Heart right ventricle (tissue), 16 donors: ENCODE measurements at regions not wholly inside any gene's neighbourhood (a gene's known extent, or its start where the extent isn't known, plus 50 kb on each side); places are given as distances from the start of the nearest gene placed in this dataset.
A peak's percentile ranks its signal among the peaks of the same experiment; 100 is the strongest.

Experiments
- ATAC-seq, 8 donors: fragments of 200-7000 bp; cut with Tn5 transposase; one replicate each; pipeline ENCODE4 v1.9.1; 2020; ENCODE audit warnings: mild to moderate bottlenecking in 8 of 8, moderate library complexity in 8 of 8, moderate number of reproducible peaks in 1 of 8
- DNase-seq, 2 donors: peaks; one replicate each; pipeline ENCODE4 v3.0.0-alpha.2; 2020
- H3K27ac ChIP-seq, 10 donors: fragments of 200-600 bp; sonication (generic) in 2 of 10; one replicate each; pipeline versions ENCODE4 v1.5.0 to v1.8.0; 2020 to 2022; ENCODE audit warnings: mild to moderate bottlenecking in 3 of 10
- H3K27me3 ChIP-seq, 7 donors: fragments of 200-600 bp; one replicate each; pipeline ENCODE4 v1.8.0; 2021 to 2022; ENCODE audit warnings: mild to moderate bottlenecking in 2 of 7
- H3K36me3 ChIP-seq, 9 donors: fragments of 200-600 bp; sonication (generic) in 1 of 9; one replicate each; pipeline versions ENCODE4 v1.5.0 to v1.8.0; 2020 to 2022; ENCODE audit warnings: mild to moderate bottlenecking in 2 of 9
- H3K4me1 ChIP-seq, 9 donors: fragments of 200-600 bp; sonication (generic) in 1 of 9; one replicate each; pipeline versions ENCODE4 v1.5.0 to v1.8.0; 2020 to 2022; ENCODE audit warnings: mild to moderate bottlenecking in 4 of 9
- H3K4me3 ChIP-seq, 10 donors: fragments of 200-600 bp; sonication (generic) in 2 of 10; one replicate each; pipeline versions ENCODE4 v1.5.0 to v1.8.0; 2020 to 2022; ENCODE audit warnings: mild to moderate bottlenecking in 7 of 10, moderate library complexity in 2 of 10
- H3K9me3 ChIP-seq, 11 donors: fragments of 200-600 bp in 10 of 11; sonication (generic) in 2 of 11; one replicate each; pipeline versions ENCODE4 v1.5.0 to v1.8.0; 2013 to 2022; ENCODE audit warnings: mild to moderate bottlenecking in 2 of 11, control low read depth in 1 of 11, moderate library complexity in 1 of 11
- CTCF ChIP-seq, 9 donors: fragments of 200-600 bp; sonication (generic) in 2 of 9; IDR thresholded peaks; one replicate each; pipeline versions ENCODE4 v1.5.0 to v1.8.0; 2021 to 2022; ENCODE audit warnings: antibody characterized with exemption in 9 of 9, mild to moderate bottlenecking in 5 of 9, moderate library complexity in 1 of 9
- WGBS, 2 donors: extraction: QIAGEN DNeasy Blood & Tissue Kit; methylation state at CpG; one replicate each; pipeline ENCODE4 v1.1.7; 2013; ENCODE audit warnings: inconsistent platforms in 1 of 2; 5-methylcytosine and 5-hydroxymethylcytosine counted together
- intact Hi-C, 10 donors: fragments of 100-400 bp; cut with DNase I; formaldehyde crosslinking; loops; one replicate each; pipeline versions ENCODE4 v1.11.1 to v1.14.2; 2022
- donor health status: Arrhythmogenic right ventricular cardiomyopathy.
- donor health status: ischemic (EF 13 %, LVEDD 7.1; RV severe dilation, severe dysfunction).
- donor health status: healthy with polysubstance abuse.
- donor health status: DM: no; HTN: yes; CAD: no.
- donor health status: DM: no; HTN: no; CAD: no.
- donor health status: ischemic (EF 25% LVEDD 6.9; RV normal size, moderate dysfunction).
- donor health status: ischemic (EF 25% LVEDD 5.7; RV mildly dilated, moderate dysfunction).
- donor health status: healthy.
- donor health status: DM: yes; HTN: yes; CAD: no.
- donor health status: Ischemic cardiomyopathy.
- donor health status: ischemic (EF 35%, LVEDD 5.7; RV mildly dilated, moderate dysfunction).
- donor health status: nonischemic (EF 11% LVEDD 7.7; RV severe dilation, severe dysfunction).
- donor health status: DM: yes; HTN: yes; CAD: no.
- donor health status: PGD.
- donor health status: ischemic (EF 29% LVEDD 5.4; RV normal size, mild dysfunction).
- donor health status: nonischemic (EF 23%, LVEDD 6.1; RV moderate dilation, normal function).

GRCh38 chr17:83202002-83203000, 122.9 kb downstream of the METRNL start:
- peak in 1 of 2 donors; percentile 3 for DNase-seq
- Histone ChIP-seq H3K9me3 (no peaks in the 10 kb centered on the region), H3K27me3 (no peaks in the 10 kb centered on the region), H3K4me1 (peaks cover 19 to 67% (median 39%) of the 10 kb centered on the region in 9 donors), H3K4me3 (no peak overlapping the region), H3K36me3 (no peaks in the 10 kb centered on the region), H3K27ac (peak overlapping the region in 6 of 10 donors; percentile 28 to 98 (median 64))
- TF ChIP-seq CTCF (IDR thresholded peaks at IDR 0.05): no peak
- WGBS, 2 donors: 94 to 95% methylated on average over 13 of the region's 13 CpGs
- intact Hi-C loops: no loop called here
- no peak for ATAC-seq

DNA sequence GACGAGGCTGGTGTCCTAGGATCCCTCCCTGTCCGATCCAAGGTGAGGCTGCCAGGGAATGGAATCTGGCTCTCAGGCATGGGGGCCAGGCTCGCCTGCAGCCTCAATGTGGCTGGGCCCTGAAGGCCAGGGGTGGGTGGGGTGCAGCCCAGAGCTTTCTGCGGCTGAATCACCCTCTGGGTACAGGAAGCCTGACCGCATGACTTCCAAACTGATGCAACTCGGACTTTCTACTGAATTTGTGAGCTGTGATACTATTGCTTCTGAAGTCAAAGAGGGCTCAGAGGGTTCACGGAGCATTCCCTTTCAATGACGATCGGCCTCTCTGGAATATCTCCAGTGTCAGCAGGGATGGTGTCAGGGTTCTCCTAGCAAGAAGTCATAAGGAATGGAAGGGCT, 123.7 kb downstream of the METRNL start:
- ATAC-seq (peak; percentile 30 to 68 (median 52)), DNase-seq (peak in 1 of 2 donors; percentile 50)
- Histone ChIP-seq H3K27me3 (no peaks in the 10 kb centered on the region), H3K27ac (peak overlapping the region in 7 of 10 donors; percentile 24 to 98 (median 65)), H3K4me3 (peak overlapping the region in 1 of 10 donors; percentile 12), H3K36me3 (no peaks in the 10 kb centered on the region), H3K4me1 (peaks cover 19 to 64% (median 39%) of the 10 kb centered on the region in 9 donors), H3K9me3 (no peaks in the 10 kb centered on the region)
- 63 to 75% methylated on average over 9 of the region's 9 CpGs for WGBS, 2 donors
- no peak for TF ChIP-seq CTCF (IDR thresholded peaks at IDR 0.05)
- intact Hi-C loops: no loop called here

- intact Hi-C loops: no loop called here
- DNase-seq (peak in 1 of 2 donors; percentile 15), ATAC-seq (peak in 1 of 8 donors; percentile 4)
These were observed 124.2 kb downstream of the METRNL start for GRCh38 chr17:83203472-83204221.

More at GRCh38 chr17:83203472-83204221, 124.2 kb downstream of the METRNL start:
- H3K4me1 ChIP-seq: peaks cover 19 to 58% (median 39%) of the 10 kb centered on the region in 9 donors
- no peaks in the 10 kb centered on the region for H3K36me3 ChIP-seq
- peak overlapping the region in 1 of 10 donors; percentile 12 for H3K4me3 ChIP-seq
- no peak for TF ChIP-seq CTCF (IDR thresholded peaks at IDR 0.05)
- H3K9me3 ChIP-seq: no peaks in the 10 kb centered on the region
- 67 to 77% methylated on average over 20 of the region's 20 CpGs for WGBS, 2 donors
- H3K27ac ChIP-seq: peak overlapping the region in 8 of 10 donors; percentile 24 to 98 (median 64)
- H3K27me3 ChIP-seq: no peaks in the 10 kb centered on the region
